Gastroesophageal sphincter (tissue), 4 donors: ENCODE measurements at regions not wholly inside any gene's neighbourhood (a gene's known extent, or its start where the extent isn't known, plus 50 kb on each side); places are given as distances from the start of the nearest gene placed in this dataset.

Experiments used
- ATAC-seq: fragments of 150-250 bp; one replicate; pipeline ENCODE4 v1.9.1; 2016; ENCODE audit warnings: mild to moderate bottlenecking, moderate library complexity
- H3K27ac ChIP-seq, 4 donors: fragments of 200-600 bp; sonication (generic) in 3 of 4; 1 replicate in 3 of 4; 2 replicates in 1 of 4; pipeline ENCODE4 v1.5.1; 2016 to 2019
- H3K27me3 ChIP-seq: fragments of 200-600 bp; sonication (generic); one replicate; pipeline ENCODE4 v1.5.1; 2019
- H3K36me3 ChIP-seq, 2 donors: fragments of 200-600 bp; sonication (generic); one replicate each; pipeline ENCODE4 v1.5.1; 2019; ENCODE audit warnings: control low read depth in 1 of 2
- H3K4me1 ChIP-seq, 3 donors: fragments of 200-600 bp; sonication (generic); 1 replicate in 2 of 3; 2 replicates in 1 of 3; pipeline ENCODE4 v1.5.1; 2016 to 2019; ENCODE audit warnings: control low read depth in 2 of 3
- H3K4me3 ChIP-seq, 2 donors: fragments of 200-600 bp; sonication (generic); one replicate each; pipeline ENCODE4 v1.5.1; 2019; ENCODE audit warnings: mild to moderate bottlenecking in 1 of 2, moderate library complexity in 1 of 2
- H3K9me3 ChIP-seq, 3 donors: fragments of 200-600 bp; sonication (generic); one replicate each; pipeline ENCODE4 v1.5.1; 2017 to 2019; ENCODE audit warnings: control low read depth in 2 of 3
- CTCF ChIP-seq, 4 experiments: fragments of 200-600 bp in 2 of 4; fragments of 450-650 bp in 2 of 4; sonication (generic) in 1 of 4; IDR thresholded peaks; one replicate each; pipeline ENCODE4 v1.5.1; 2017 to 2019; ENCODE audit warnings: antibody characterized with exemption in 4 of 4, mild to moderate bottlenecking in 2 of 4, moderate library complexity in 2 of 4
- EP300 ChIP-seq: sonication (generic); formaldehyde crosslinking; IDR thresholded peaks from one replicate; pipeline ENCODE4 v1.6.1; 2017; ENCODE audit warnings: antibody characterized with exemption, mild to moderate bottlenecking
- POLR2A ChIP-seq, 2 donors: fragments of 450-650 bp; IDR thresholded peaks; one replicate each; pipeline ENCODE4 v1.6.1; 2017; ENCODE audit warnings: antibody characterized with exemption in 2 of 2, mild to moderate bottlenecking in 2 of 2, moderate library complexity in 1 of 2
- POLR2AphosphoS5 ChIP-seq: sonication (generic); formaldehyde crosslinking; IDR thresholded peaks from one replicate; pipeline ENCODE4 v1.6.1; 2017; ENCODE audit warnings: antibody characterized with exemption
- WGBS, 2 donors: methylation state at CpG; one replicate each; pipeline ENCODE4 v1.1.5; 2018; ENCODE audit warnings: low coverage in 1 of 2; 5-methylcytosine and 5-hydroxymethylcytosine counted together

GRCh38 chr3:70822669-70823068 lies 510.2 kb upstream of the MDFIC2 start:
- no peak overlapping the region for H3K27ac ChIP-seq
- ATAC-seq, result no peak
- H3K9me3 ChIP-seq, result no peaks in the 10 kb centered on the region
- H3K36me3 ChIP-seq, result no peaks in the 10 kb centered on the region
- no peak for TF ChIP-seq CTCF (IDR thresholded peaks at IDR 0.05)
- no peak for TF ChIP-seq POLR2A (IDR thresholded peaks at IDR 0.05)
- no peak for TF ChIP-seq EP300
- H3K4me3 ChIP-seq, result no peak overlapping the region
- H3K4me1 ChIP-seq, result peaks cover 7 to 28% (median 10%) of the 10 kb centered on the region in 3 donors
- WGBS, 2 donors, result 38 to 55% methylated on average over 6 to 7 of the region's 7 CpGs
- no peaks in the 10 kb centered on the region for H3K27me3 ChIP-seq

GRCh38 chr3:70821602-70822001 lies 509.2 kb upstream of the MDFIC2 start:
- Histone ChIP-seq H3K27me3 (no peaks in the 10 kb centered on the region), H3K4me1 (peaks cover 7 to 28% (median 10%) of the 10 kb centered on the region in 3 donors), H3K27ac (no peak overlapping the region), H3K4me3 (no peak overlapping the region), H3K36me3 (no peaks in the 10 kb centered on the region), H3K9me3 (peaks cover 0 to 2% (median 0%) of the 10 kb centered on the region in 3 donors)
- no peak for TF ChIP-seq CTCF (IDR thresholded peaks at IDR 0.05)
- TF ChIP-seq POLR2A (IDR thresholded peaks at IDR 0.05), result no peak
- TF ChIP-seq POLR2AphosphoS5, result no peak
- TF ChIP-seq EP300, result no peak
- 82 to 88% methylated on average over 2 to 4 of the region's 4 CpGs for WGBS, 2 donors
- no peak for ATAC-seq

- H3K27me3 ChIP-seq, result no peaks in the 10 kb centered on the region
- no peak overlapping the region for H3K27ac ChIP-seq
- H3K4me1 ChIP-seq, result peaks cover 7 to 28% (median 10%) of the 10 kb centered on the region in 3 donors
- ATAC-seq, result no peak
- H3K9me3 ChIP-seq, result peaks cover 0 to 7% (median 0%) of the 10 kb centered on the region in 3 donors
- TF ChIP-seq EP300, result no peak
- no peak for TF ChIP-seq POLR2AphosphoS5
- no peak for TF ChIP-seq POLR2A (IDR thresholded peaks at IDR 0.05)
- no peak for TF ChIP-seq CTCF (IDR thresholded peaks at IDR 0.05)
- no peak overlapping the region for H3K4me3 ChIP-seq
- no peaks in the 10 kb centered on the region for H3K36me3 ChIP-seq
- WGBS, 2 donors, result 80% methylated on average over 1 of the region's 1 CpG
These were observed 508.0 kb upstream of the MDFIC2 start for GRCh38 chr3:70820397-70820796.

- H3K27ac ChIP-seq, result no peak overlapping the region
- H3K36me3 ChIP-seq, result no peaks in the 10 kb centered on the region
- peaks cover 0 to 7% (median 0%) of the 10 kb centered on the region in 3 donors for H3K9me3 ChIP-seq
- WGBS, 2 donors, result 89 to 92% methylated on average over 1 to 2 of the region's 2 CpGs
- ATAC-seq, result no peak
- H3K4me3 ChIP-seq, result no peak overlapping the region
- TF ChIP-seq EP300 (no peak), POLR2AphosphoS5 (no peak), CTCF (IDR thresholded peaks at IDR 0.05) (no peak), POLR2A (IDR thresholded peaks at IDR 0.05) (no peak)
- H3K27me3 ChIP-seq, result no peaks in the 10 kb centered on the region
- peaks cover 0 to 9% (median 0%) of the 10 kb centered on the region in 3 donors for H3K4me1 ChIP-seq
These were observed 505.7 kb upstream of the MDFIC2 start for GRCh38 chr3:70818145-70818544.

GRCh38 chr3:70816346-70816745 lies 503.9 kb upstream of the MDFIC2 start:
- TF ChIP-seq EP300 (no peak), CTCF (IDR thresholded peaks at IDR 0.05) (no peak)
- 82 to 100% methylated on average over 2 to 3 of the region's 3 CpGs for WGBS, 2 donors
- no peak for ATAC-seq
- H3K27me3 ChIP-seq, result no peaks in the 10 kb centered on the region
- no peak overlapping the region for H3K4me3 ChIP-seq
- H3K4me1 ChIP-seq, result peaks cover 0 to 2% (median 2%) of the 10 kb centered on the region in 3 donors
- H3K36me3 ChIP-seq, result no peaks in the 10 kb centered on the region
- no peak overlapping the region for H3K27ac ChIP-seq
- H3K9me3 ChIP-seq, result peaks cover 0 to 7% (median 0%) of the 10 kb centered on the region in 3 donors
